A673 (cell line): ENCODE measurements at regions not wholly inside any gene's neighbourhood (a gene's known extent, or its start where the extent isn't known, plus 50 kb on each side); places are given as distances from the start of the nearest gene placed in this dataset.

Experiments
- EZH2 ChIP-seq: fragments of 200-600 bp; sonication (generic); IDR thresholded peaks from 2 replicates; pipeline ENCODE4 v1.6.1; 2017; ENCODE audit warnings: borderline replicate concordance, low read depth, mild to moderate bottlenecking, mixed read lengths, antibody characterized with exemption, low read length; ENCODE audit not compliant: poor library complexity, severe bottlenecking
- TF ChIP-seq, protein P1 (sequence below): fragments of 300-800, 200-600 bp; sonication (generic); conservative IDR thresholded peaks from 2 replicates; pipeline ENCODE4 v1.5.1; 2017; ENCODE audit warnings: low read depth, mild to moderate bottlenecking, antibody characterized with exemption, low read length, moderate library complexity, mixed read lengths

DNA sequence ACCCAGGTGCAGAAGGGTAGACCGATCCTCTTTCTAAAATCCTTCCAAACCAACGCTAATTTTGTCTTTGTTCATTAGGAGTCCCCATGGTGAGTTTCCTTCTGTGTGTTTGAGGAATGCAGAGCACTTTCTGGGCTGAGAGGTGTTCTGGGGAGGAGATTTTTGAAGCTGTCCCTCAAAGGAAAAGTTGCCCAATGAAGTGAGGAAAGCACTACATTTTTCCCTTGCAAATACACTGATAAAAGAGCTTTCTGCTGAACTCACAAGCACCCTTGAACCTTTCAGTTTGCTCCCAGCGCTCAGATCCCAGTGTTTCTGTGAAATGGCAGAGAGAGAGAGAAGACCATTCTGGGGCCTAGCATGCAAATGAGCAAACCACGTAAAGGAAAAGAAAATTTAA is 299.6 kb upstream of the FANCL start:
- TF ChIP-seq, protein P1, sequence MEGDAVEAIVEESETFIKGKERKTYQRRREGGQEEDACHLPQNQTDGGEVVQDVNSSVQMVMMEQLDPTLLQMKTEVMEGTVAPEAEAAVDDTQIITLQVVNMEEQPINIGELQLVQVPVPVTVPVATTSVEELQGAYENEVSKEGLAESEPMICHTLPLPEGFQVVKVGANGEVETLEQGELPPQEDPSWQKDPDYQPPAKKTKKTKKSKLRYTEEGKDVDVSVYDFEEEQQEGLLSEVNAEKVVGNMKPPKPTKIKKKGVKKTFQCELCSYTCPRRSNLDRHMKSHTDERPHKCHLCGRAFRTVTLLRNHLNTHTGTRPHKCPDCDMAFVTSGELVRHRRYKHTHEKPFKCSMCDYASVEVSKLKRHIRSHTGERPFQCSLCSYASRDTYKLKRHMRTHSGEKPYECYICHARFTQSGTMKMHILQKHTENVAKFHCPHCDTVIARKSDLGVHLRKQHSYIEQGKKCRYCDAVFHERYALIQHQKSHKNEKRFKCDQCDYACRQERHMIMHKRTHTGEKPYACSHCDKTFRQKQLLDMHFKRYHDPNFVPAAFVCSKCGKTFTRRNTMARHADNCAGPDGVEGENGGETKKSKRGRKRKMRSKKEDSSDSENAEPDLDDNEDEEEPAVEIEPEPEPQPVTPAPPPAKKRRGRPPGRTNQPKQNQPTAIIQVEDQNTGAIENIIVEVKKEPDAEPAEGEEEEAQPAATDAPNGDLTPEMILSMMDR: no peak
- TF ChIP-seq EZH2: no peak
